Testis (tissue), 2 donors: ENCODE measurements at regions not wholly inside any gene's neighbourhood (a gene's known extent, or its start where the extent isn't known, plus 50 kb on each side); places are given as distances from the start of the nearest gene placed in this dataset.

Experiments
- CTCF ChIP-seq, 3 experiments: fragments of 450-650 bp in 2 of 3; fragments of 200-600 bp in 1 of 3; sonication (generic) in 1 of 3; IDR thresholded peaks; one replicate each; pipeline ENCODE4 v1.5.1; 2016 to 2019; ENCODE audit warnings: antibody characterized with exemption in 3 of 3, mild to moderate bottlenecking in 2 of 3, moderate library complexity in 1 of 3
- POLR2A ChIP-seq: fragments of 450-650 bp; IDR thresholded peaks from one replicate; pipeline ENCODE4 v1.6.1; 2017; ENCODE audit warnings: antibody characterized with exemption, mild to moderate bottlenecking, moderate library complexity

- no peak for TF ChIP-seq CTCF (IDR thresholded peaks at IDR 0.05)
- TF ChIP-seq POLR2A, result no peak
Observed at GRCh38 chr13:91278291-91278690, 69.2 kb upstream of the MIR17HG start.
